SKM-1 treated with dmso at 0.1 percent for 144 hours (cell line): ENCODE measurements at regions not wholly inside any gene's neighbourhood (a gene's known extent, or its start where the extent isn't known, plus 50 kb on each side); places are given as distances from the start of the nearest gene placed in this dataset.

Experiments
- DNase-seq: peaks from one replicate; lab custom pipeline; 2025; ENCODE audit not compliant: unreplicated experiment; lab: John Stamatoyannopoulos, UW

DNA sequence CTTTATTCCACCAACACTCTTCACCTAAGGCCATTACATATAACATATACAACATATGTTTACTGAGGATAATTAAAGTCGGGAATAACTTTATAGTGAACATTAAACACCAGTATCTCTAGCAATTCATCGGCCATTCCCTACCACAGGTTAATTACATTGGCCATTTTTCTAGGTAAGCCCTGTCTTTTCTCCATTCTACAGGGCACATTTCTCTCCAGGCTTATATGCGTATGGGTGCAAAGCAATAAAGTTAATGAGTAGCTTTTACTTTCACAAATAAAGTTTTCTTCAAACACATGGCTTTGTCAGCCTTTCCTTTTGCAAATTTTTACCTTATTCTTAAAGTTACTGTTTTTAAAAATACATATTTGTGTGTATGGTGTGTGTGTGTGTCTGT, 111.9 kb upstream of the IQCM start:
- DNase-seq, result no peak

- DNase-seq, result no peak
Measured at GRCh38 chr4:149928507-149928906, 112.9 kb upstream of the IQCM start.

DNA sequence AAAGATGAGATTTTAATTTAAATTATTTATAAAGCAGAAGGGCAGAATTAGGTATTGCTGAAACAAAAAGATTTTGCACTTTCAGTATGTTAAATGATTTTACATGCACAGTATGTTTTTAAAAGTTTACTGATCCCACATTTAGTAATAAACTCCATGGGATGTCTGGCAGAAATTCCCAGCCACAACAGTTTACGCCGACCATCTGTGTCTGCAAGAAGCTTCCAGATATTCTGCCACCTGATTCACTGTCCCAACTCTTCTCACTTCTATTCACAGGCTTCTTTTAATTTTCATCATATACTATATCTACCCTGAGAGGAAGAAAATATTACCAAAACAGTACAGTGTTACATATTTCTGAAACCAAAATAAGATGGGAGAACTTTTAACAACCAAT, 115.8 kb upstream of the IQCM start:
- DNase-seq, result no peak

- DNase-seq, result peak; percentile 37
Measured at GRCh38 chr4:149932188-149932587, 116.5 kb upstream of the IQCM start.

DNA sequence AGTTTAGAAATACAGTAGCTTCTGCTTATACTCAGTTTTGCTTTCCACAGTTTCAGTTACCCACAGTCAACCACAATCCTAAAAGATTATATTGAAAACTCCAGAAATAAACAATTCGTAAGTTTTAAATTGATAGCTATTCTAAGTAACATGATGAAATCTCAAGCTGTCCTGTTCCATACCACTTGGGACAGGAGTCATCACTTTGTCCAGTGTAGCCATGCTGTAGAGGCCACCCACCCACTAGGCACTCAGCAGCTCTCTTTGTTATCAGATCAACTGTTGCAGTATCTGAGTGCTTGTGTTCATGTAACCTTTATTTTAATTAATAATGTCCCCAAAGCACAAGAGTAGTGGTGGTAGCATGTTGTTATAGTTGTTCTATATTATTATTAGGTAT, 117.5 kb upstream of the IQCM start:
- DNase-seq, result no peak

GRCh38 chr4:149933883-149934282, 118.2 kb upstream of the IQCM start:
- no peak for DNase-seq

- no peak for DNase-seq
Measured at GRCh38 chr4:149949381-149949780, 128.9 kb upstream of the DCLK2 start.

DNA sequence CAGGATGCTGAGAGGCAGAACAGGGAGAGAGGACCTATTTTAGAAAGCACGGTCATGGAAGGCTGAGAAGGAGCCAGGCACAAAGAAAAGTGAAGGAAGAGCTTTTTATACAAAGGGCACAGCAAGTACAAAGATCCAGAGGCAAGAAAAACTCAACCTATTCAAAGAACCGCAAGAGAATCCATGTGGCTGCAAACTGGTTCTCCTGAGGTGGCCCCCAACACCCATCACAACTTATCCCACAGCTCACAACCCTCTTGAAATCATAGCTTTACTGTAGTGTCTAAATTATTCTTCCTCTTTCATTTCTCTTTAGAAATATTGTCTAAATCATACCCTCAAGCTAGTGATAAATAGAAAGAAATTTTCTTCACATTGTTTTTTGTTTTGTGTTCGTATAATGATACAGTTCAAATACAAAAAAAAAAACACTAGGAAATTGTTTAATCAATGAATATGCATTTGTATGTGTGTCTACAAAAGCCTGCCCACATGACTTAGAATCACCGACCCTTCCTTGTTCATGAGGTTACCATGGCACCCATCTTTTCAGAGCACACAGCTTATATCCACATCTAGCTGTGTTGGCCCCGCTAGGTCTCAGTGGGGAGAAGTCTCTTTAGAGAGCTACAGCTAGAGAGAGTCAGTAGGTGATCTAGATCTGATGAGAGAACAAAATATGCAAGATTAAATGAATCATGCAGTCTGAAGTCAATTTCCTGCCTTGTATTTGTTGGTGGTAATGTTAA, 126.9 kb upstream of the DCLK2 start:
- no peak for DNase-seq

DNA sequence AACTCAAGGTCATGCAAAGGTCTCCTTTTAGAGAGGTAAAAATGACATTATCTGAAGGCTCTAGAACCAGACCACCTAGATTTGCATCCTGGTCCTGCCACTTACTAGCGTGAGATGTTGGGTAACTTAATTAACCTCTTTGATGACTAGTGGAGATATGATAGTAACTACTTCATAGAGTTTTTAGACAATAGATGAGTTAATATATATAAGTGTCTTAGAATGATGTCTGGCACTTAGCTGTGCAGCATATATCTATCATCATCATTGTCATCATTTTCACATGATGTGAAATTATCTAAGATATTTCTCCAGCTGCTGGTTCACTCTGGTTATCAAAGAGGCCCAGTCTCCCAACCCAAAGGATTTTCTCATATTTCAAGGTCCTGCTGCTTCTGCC, 126.1 kb upstream of the DCLK2 start:
- no peak for DNase-seq

GRCh38 chr4:149952716-149953115, 125.5 kb upstream of the DCLK2 start:
- no peak for DNase-seq

DNA sequence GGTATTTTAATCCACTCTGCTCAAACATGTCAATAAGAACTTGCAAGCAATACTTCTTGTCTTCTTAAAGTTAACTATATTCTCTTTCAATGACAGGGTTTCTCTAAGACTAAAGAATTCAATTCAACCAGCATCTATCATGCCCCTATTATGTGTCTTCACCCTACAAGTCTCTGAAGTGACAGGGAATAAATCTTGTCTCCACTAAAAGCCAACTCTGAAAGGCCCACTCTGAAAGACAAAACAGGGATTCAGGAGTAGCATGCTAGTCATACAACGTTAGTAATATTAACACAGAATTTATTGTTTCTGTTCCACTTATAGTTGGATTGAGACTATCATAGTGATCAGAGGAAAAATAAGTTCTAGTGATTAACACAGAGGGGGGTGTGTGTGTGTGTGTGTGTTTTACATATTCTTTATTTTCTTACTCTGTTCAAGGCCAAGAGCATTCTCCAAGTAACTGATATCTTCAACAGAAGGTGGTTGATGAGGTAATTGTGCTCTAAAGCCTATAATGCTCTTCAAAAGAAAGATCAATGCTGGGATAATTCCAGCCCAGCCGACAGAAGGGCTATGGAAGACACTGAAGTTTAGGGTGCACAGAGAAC, 122.4 kb upstream of the DCLK2 start:
- no peak for DNase-seq

DNA sequence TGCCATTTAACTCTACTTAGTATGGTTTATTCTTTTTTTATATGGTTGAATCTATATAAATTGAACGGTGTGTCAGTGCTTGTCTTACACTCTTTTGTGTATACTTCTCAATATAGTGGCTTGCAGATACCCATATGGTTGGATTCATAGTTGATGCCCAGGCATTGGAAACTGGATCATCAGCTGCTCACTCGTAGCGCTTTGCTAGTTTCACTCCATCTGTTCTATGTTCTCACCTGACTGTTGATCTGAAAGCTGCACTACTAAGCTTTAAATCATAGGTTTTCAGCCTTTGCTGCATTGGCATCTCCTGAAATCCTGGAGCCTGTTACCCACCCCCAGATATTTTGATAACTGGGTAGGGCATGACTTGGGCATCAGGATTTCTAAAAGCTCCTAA, 121.6 kb upstream of the DCLK2 start:
- DNase-seq, result no peak

DNA sequence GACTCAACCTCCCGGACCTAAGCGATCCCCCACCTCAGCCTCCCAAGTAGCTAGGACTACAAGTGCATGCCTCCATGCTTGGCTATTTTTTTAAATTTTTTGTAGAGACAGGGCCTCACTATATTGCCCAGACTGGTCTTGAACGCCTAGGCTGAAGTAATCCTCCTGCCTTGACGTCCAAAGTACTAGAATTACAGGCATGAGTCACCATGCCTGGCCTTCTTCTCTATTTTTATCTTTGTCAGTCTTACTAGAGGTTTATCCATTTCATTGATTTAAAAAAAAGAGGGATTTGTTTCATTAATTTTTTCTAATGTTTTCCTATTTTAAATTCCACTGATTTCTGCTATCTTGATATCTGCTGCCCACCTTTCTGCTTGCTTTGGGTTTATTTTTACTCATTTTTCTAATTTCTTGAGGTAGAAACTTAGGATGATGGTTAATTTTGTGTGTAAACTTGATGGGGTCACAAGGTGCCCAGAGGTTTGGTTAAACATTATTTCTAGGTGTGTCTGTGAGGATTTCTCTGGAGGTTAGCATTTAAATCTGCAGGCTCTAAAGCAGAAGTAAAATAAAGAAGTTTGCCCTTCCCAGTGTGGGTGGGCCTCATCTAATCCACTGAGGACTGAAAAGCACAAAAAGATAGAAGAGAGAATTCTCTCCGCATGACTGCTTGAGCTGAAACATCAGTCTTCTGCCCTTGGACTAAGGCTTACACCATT, 116.2 kb upstream of the DCLK2 start:
- DNase-seq, result peak; percentile 21

GRCh38 chr4:149964001-149964796, 114.0 kb upstream of the DCLK2 start:
- no peak for DNase-seq

GRCh38 chr4:149965206-149965605, 113.0 kb upstream of the DCLK2 start:
- DNase-seq, result no peak

DNA sequence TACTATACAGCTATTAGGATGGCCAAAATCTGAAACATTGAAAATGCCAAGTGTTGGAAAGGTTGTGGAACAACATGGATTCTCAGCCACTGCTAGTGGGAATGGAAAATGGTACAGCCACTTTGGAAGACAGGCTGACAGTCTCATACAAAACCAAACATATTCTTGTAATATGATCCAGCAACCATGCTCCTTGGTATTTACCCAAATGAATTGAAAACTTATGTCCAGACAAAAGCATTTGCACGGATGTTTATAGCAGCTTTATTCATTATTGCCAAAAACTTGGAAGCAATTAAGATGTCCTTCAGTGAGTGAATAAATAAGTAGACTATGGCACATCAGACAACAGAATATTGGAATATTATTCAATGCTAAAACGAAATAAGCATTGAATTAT, 105.8 kb upstream of the DCLK2 start:
- DNase-seq, result no peak

- DNase-seq, result no peak
Measured at GRCh38 chr4:149973181-149973580, 105.1 kb upstream of the DCLK2 start.

DNA sequence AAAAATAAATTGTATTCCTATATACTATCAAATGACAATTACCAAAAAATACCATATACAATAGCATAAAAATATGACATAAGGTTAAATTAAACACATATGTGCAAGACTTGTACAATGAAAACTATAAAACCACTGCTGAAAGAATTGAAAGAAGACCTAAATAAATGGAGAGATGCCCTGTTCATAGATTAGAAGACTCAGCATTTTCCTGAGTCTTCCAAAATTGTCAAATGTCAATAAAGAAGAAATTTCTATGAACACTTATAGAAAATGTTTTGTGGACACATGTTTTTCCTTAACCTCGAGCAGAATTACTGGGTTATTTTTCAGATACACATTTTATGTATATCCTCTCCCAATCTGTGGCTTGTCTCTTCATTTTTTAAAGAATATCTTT, 103.1 kb upstream of the DCLK2 start:
- no peak for DNase-seq

- no peak for DNase-seq
Measured at GRCh38 chr4:149980121-149980682, 98.0 kb upstream of the DCLK2 start.

- peak; percentile 38 for DNase-seq
Measured at GRCh38 chr4:149980941-149981340, 97.3 kb upstream of the DCLK2 start.

- no peak for DNase-seq
Measured at GRCh38 chr4:149983401-149983800, 94.8 kb upstream of the DCLK2 start.
